Retinal pigment epithelial cell (primary cell): ENCODE measurements at regions not wholly inside any gene's neighbourhood (a gene's known extent, or its start where the extent isn't known, plus 50 kb on each side); places are given as distances from the start of the nearest gene placed in this dataset.

Experiments
- DNase-seq: peaks from one replicate; pipeline ENCODE4 v3.0.0-alpha.2; 2010; ENCODE audit warnings: low read depth
- H3K4me3 ChIP-seq: 2 replicates; pipeline ENCODE4 v1.5.1; 2011; ENCODE audit warnings: mild to moderate bottlenecking, low read length, control low read depth, moderate library complexity
- TF ChIP-seq, protein P1 (sequence below): conservative IDR thresholded peaks from 2 replicates; pipeline ENCODE4 v1.5.1; 2011; ENCODE audit warnings: low read depth, low read length, control low read depth, inconsistent platforms

DNA sequence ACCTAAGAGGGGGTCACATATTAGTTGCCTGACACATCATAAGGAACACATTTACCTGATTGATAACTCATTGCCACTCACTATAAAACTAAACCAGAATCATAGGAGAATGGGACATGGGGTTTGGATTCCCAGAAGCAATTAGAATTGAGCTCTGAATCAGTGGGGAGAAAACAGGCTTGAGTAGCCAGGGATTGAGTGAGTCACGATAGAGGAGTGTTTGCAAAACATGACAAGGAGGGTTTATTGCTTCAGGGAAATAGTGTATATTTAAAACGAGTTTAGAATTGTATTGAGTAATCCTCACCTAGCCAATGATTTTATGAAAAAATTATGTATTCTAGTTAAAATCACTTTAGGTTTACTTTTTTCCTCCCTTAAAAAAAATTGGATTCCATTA is 101.1 kb upstream of the THRB start:
- H3K4me3 ChIP-seq: no peak overlapping the region
- no peak for DNase-seq
- TF ChIP-seq, protein P1, sequence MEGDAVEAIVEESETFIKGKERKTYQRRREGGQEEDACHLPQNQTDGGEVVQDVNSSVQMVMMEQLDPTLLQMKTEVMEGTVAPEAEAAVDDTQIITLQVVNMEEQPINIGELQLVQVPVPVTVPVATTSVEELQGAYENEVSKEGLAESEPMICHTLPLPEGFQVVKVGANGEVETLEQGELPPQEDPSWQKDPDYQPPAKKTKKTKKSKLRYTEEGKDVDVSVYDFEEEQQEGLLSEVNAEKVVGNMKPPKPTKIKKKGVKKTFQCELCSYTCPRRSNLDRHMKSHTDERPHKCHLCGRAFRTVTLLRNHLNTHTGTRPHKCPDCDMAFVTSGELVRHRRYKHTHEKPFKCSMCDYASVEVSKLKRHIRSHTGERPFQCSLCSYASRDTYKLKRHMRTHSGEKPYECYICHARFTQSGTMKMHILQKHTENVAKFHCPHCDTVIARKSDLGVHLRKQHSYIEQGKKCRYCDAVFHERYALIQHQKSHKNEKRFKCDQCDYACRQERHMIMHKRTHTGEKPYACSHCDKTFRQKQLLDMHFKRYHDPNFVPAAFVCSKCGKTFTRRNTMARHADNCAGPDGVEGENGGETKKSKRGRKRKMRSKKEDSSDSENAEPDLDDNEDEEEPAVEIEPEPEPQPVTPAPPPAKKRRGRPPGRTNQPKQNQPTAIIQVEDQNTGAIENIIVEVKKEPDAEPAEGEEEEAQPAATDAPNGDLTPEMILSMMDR: no peak

DNA sequence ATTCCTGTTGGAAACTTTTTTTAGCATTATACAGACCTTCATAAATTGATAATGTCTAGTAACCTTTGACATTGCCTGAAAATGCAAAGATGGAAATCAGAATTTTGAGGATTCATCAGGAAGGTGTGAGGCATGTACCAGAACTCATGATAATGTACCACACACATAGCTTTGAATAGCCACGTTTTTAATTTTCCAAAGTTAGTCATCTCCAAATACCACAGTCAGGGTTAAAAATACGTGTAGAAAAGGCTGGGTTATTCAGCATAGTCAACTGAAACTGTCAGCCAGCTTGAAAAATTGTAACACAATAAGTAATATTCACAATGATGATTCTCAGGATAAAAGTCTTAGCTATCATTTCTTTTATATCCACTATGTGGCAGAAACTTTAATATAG is 102.0 kb upstream of the THRB start:
- no peak for DNase-seq
- no peak overlapping the region for H3K4me3 ChIP-seq
- TF ChIP-seq, protein P1: no peak

DNA sequence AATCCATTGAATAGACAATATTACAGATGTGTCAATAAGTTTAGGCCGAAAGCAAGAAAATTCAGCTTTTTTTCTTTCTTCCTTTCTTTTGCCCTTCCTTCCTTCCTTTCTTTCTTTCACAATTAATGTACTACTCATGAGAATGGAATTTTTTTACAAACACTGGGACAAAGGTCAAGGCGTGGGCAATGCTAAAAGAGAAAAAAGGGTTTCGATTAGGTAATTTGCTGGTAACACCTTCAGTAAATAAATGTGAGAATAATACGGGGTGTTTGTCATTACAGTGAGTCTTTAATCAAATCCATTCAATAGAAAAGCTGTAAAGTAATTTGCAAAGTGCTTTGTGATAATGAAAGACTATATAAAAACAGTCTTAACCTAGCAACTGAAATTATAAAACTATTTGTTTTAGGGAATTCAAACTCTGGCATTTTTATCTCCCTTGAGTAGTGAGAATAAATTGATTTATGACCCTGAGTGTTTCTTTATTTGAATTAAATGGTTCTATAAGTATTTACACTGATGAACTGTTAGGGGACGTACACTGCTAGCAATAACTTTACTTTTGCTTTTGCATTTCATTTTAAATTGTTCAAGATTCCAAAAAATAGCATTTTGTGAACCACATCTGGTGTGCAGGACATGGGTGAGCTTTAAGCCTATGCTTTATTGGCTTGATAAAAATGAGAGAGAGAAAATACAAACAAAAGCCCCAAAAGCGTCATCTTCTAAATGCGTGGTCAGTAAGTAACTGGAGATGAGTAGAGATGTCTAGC is 104.2 kb upstream of the THRB start:
- TF ChIP-seq, protein P1: no peak
- H3K4me3 ChIP-seq: no peak overlapping the region
- peak; percentile 14 for DNase-seq

DNA sequence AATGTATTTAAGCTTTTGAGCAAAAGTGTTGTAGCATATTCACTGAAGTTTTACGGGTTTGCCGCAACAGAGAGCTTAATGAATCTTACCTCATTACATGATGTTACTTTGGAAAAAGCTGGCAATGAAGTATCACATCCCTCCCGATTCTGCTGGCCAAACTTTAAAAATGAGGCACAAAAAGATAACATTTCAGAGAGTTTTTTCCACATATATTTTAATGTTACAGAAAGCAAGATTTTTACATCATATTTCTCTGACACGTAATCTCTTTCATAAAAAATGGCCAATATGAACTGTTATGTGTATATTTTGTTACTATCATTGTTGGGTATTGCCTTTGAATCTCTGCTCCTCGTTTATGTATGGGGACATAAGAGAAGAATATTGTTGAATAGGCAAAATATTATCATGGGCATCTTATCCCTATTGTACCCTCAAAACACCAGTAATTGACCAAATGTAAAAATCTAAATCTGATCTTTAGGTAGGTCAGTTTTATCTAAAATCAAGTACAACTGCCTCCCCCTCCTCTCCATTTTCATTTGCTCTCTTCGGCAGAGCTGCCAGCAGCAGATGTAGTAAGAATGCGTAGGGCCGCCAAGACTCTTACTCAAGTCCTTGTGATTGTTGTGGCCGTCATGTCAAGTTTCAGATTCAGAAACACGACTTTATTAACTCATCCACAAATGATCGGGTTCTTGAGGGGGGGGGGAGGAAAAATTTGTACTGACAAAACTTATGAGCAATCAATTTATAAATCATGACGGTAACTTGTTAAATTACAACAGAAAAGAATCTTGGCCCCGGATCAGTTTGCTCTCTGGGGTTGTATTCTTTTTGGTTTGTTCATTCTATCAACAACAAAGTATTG is 106.7 kb upstream of the THRB start:
- TF ChIP-seq, protein P1: no peak
- H3K4me3 ChIP-seq: no peak overlapping the region
- DNase-seq: no peak

DNA sequence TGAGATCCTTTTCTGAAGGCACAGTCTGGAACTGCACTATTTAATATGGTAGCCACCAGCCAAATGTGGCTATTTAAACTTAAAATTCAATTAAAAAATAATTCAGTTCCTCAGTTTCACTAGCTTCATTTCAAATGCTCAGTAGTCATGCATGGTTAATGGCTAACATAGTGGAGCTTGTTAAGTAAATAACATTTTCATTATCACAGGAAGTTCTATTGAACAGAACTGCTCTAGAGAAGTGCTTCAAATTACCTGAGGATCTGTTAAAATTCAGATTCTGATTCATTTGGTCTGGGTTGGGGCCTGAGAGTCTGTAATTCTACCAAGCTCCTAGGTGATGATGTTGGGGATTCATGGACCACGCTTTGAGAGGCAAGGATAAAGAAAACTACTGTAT is 109.6 kb upstream of the THRB start:
- DNase-seq: no peak
- TF ChIP-seq, protein P1: no peak
- no peak overlapping the region for H3K4me3 ChIP-seq

- no peak overlapping the region for H3K4me3 ChIP-seq
- DNase-seq: no peak
- TF ChIP-seq, protein P1: no peak
These were observed 110.9 kb upstream of the THRB start for GRCh38 chr3:24605511-24606028.
